Endodermal cell (in vitro differentiated cells): ENCODE measurements at regions not wholly inside any gene's neighbourhood (a gene's known extent, or its start where the extent isn't known, plus 50 kb on each side); places are given as distances from the start of the nearest gene placed in this dataset.

Source experiments
- DNase-seq: peaks from one replicate; pipeline ENCODE4 v3.0.0-alpha.2; 2017
- H3K27ac ChIP-seq: 2 replicates; pipeline ENCODE4 v1.5.1; 2013; ENCODE audit warnings: mild to moderate bottlenecking, low read depth, low read length, moderate library complexity
- H3K27me3 ChIP-seq: 2 replicates; pipeline ENCODE4 v1.6.1; 2013; ENCODE audit warnings: mild to moderate bottlenecking, low read length, moderate library complexity; ENCODE audit not compliant: insufficient read depth, control insufficient read depth, poor library complexity, severe bottlenecking
- H3K36me3 ChIP-seq: 2 replicates; pipeline ENCODE4 v1.7.0; 2013; ENCODE audit warnings: mild to moderate bottlenecking, low read length, moderate library complexity; ENCODE audit not compliant: control insufficient read depth, insufficient read depth
- H3K4me1 ChIP-seq: one replicate; pipeline ENCODE4 v1.7.0; 2013; ENCODE audit warnings: low read length; ENCODE audit not compliant: control insufficient read depth, insufficient read depth
- H3K4me3 ChIP-seq: 2 replicates; pipeline ENCODE4 v1.5.1; 2013; ENCODE audit warnings: mild to moderate bottlenecking, low read length, moderate library complexity
- H3K9ac ChIP-seq: 2 replicates; pipeline ENCODE4 v1.6.1; 2013; ENCODE audit warnings: mild to moderate bottlenecking, low read length, moderate library complexity; ENCODE audit not compliant: poor library complexity, severe bottlenecking; ENCODE audit errors: extremely low read depth
- H3K9me3 ChIP-seq: 2 replicates; pipeline ENCODE4 v1.6.1; 2013; ENCODE audit warnings: mild to moderate bottlenecking, low read length, moderate library complexity; ENCODE audit not compliant: control insufficient read depth
- H3K27ac Mint-ChIP-seq: 2 replicates; pipeline ENCODE4 v1.8.0; 2020; ENCODE audit warnings: mixed read lengths
- H3K27me3 Mint-ChIP-seq: 2 replicates; pipeline ENCODE4 v1.8.0; 2021; ENCODE audit warnings: mild to moderate bottlenecking, mixed read lengths; ENCODE audit not compliant: insufficient read depth
- H3K36me3 Mint-ChIP-seq: 2 replicates; pipeline ENCODE4 v1.8.0; 2020; ENCODE audit warnings: low read depth, mixed read lengths
- H3K4me1 Mint-ChIP-seq: 2 replicates; pipeline ENCODE4 v1.8.0; 2020; ENCODE audit warnings: mixed read lengths
- H3K4me3 Mint-ChIP-seq: 2 replicates; pipeline ENCODE4 v1.8.0; 2020; ENCODE audit warnings: mild to moderate bottlenecking, moderate library complexity, mixed read lengths
- H3K9me3 Mint-ChIP-seq: 2 replicates; pipeline ENCODE4 v1.8.0; 2020; ENCODE audit warnings: mild to moderate bottlenecking, mixed read lengths
- WGBS, 2 experiments: methylation state at CpG; one replicate each; pipeline versions ENCODE4 v1.1.5 to v1.1.7; 2013; ENCODE audit warnings: missing lambda C conversion rate in 2 of 2, mixed read lengths in 1 of 2; ENCODE audit not compliant: insufficient coverage in 1 of 2, insufficient read length in 1 of 2; 5-methylcytosine and 5-hydroxymethylcytosine counted together
- TF ChIP-seq, protein P1 (sequence below): fragments of 200-600 bp; sonication (generic); conservative IDR thresholded peaks from 2 replicates; pipeline ENCODE4 v1.5.0; 2021; ENCODE audit warnings: antibody characterized with exemption, mild to moderate bottlenecking

DNA sequence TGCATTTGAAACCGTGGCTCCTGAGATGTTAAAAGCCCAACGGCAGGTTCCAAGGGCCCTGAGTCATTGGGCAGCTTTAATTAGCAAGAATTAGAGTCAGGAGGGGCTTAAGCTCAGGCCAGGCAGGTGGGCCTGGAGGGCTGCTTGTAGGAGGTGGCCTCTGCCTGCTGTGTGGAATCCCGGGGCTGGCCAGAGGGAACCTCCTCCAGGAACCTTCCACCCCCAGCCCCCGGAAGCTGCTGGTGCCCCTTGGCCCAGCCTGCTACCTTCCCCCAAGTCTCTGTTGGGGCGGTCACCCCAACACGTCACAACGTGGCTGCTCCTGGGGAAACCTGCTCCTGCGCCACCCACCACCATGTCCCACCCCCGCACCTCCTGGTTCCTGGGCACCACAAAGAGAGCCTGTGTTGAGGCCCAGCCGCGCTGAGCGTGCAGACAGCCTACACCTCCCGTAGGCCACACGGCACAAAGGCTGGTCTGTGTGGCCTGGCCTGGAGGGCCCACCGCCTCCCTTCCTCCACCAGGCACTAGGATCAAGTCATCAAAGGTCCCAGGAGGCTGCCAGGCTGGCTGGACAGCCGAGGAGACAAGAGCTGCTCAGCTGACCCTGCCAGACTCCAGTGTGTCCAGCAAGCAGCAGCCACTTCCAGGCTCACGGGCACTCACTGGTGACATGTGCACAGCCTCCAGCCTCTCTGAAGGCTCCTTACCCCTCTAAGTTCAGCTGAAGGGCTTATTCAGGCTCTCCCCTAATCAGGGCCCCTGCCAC lies 86.3 kb downstream of the SNX5 start:
- Histone ChIP-seq H3K9me3 (no peaks in the 10 kb centered on the region), H3K27ac (no peak overlapping the region), H3K36me3 (no peaks in the 10 kb centered on the region), H3K4me3 (no peak overlapping the region), H3K9ac (no peak overlapping the region), H3K4me1 (no peaks in the 10 kb centered on the region), H3K27me3 (no peaks in the 10 kb centered on the region)
- Mint-ChIP-seq H3K9me3 (no peaks in the 10 kb centered on the region), H3K4me1 (peaks cover 10% of the 10 kb centered on the region), H3K27me3 (peaks cover 2% of the 10 kb centered on the region), H3K36me3 (no peaks in the 10 kb centered on the region), H3K4me3 (no peak overlapping the region), H3K27ac (peak overlapping the region; percentile 17)
- no peak for DNase-seq
- TF ChIP-seq, protein P1, sequence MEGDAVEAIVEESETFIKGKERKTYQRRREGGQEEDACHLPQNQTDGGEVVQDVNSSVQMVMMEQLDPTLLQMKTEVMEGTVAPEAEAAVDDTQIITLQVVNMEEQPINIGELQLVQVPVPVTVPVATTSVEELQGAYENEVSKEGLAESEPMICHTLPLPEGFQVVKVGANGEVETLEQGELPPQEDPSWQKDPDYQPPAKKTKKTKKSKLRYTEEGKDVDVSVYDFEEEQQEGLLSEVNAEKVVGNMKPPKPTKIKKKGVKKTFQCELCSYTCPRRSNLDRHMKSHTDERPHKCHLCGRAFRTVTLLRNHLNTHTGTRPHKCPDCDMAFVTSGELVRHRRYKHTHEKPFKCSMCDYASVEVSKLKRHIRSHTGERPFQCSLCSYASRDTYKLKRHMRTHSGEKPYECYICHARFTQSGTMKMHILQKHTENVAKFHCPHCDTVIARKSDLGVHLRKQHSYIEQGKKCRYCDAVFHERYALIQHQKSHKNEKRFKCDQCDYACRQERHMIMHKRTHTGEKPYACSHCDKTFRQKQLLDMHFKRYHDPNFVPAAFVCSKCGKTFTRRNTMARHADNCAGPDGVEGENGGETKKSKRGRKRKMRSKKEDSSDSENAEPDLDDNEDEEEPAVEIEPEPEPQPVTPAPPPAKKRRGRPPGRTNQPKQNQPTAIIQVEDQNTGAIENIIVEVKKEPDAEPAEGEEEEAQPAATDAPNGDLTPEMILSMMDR: no peak
- WGBS, 2 experiments: 90% methylated on average over 7 to 16 of the region's 17 CpGs

DNA sequence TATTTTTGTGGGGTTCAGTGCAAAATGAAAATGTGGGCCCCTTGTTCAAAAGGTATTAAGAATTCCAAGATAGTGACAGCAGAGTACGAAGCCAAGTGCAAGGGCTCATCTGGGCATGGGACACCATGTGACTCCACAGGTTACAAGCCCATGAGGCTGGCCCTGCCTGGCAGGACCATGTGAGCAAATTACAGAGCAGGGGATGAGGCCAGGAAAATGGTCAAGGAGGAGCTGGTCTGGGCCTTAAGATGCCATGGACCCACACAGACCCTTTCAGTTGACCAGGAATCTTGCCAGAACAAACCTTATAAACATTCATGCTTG lies 86.9 kb downstream of the SNX5 start:
- Mint-ChIP-seq H3K4me1 (peaks cover 10% of the 10 kb centered on the region), H3K27me3 (peaks cover 2% of the 10 kb centered on the region), H3K36me3 (no peaks in the 10 kb centered on the region), H3K27ac (no peak overlapping the region), H3K9me3 (no peaks in the 10 kb centered on the region), H3K4me3 (no peak overlapping the region)
- WGBS, 2 experiments: 91 to 92% methylated on average over 1 of the region's 1 CpG
- no peaks in the 10 kb centered on the region for H3K4me1 ChIP-seq
- no peak for DNase-seq
- H3K27ac ChIP-seq: no peak overlapping the region
- H3K4me3 ChIP-seq: no peak overlapping the region
- TF ChIP-seq, protein P1: no peak
- no peaks in the 10 kb centered on the region for H3K9me3 ChIP-seq
- H3K9ac ChIP-seq: no peak overlapping the region
- H3K36me3 ChIP-seq: no peaks in the 10 kb centered on the region
- no peaks in the 10 kb centered on the region for H3K27me3 ChIP-seq

DNA sequence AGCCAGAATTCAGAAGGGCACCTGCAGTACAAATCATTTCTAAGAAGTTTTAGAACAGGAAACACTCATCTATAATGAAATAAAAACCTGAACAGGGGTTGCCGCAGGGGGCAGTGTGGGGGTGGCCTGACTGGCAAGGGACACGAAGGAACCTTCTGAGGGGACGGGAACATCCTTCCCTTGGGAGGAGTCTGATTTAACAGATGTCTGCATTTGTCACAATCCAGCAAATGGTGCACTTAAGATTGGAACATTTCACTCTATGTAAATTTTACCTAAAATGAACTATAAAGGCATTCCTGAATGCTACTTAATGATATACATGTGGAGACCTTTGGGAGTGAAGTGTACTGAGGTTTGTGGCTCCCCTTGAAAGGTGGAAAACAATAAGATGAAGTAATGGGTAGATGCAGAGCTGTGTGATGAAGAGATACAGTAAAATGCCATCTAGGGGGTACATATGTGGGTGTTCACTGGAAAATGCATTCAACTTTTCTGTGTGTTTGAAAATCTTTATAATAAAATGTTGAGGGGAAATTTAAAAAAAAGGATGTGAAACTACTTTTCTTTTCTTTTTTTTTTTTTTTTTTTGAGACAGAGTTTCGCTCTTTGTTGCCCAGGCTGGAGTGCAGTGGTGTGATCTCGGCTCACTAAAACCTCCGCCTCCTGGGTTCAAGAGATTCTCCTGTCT lies 89.5 kb downstream of the SNX5 start:
- Mint-ChIP-seq H3K4me3 (no peak overlapping the region), H3K36me3 (no peaks in the 10 kb centered on the region), H3K4me1 (peaks cover 25% of the 10 kb centered on the region), H3K27me3 (no peaks in the 10 kb centered on the region), H3K27ac (no peak overlapping the region), H3K9me3 (no peaks in the 10 kb centered on the region)
- Histone ChIP-seq H3K9ac (no peak overlapping the region), H3K9me3 (no peaks in the 10 kb centered on the region), H3K4me1 (no peaks in the 10 kb centered on the region), H3K27me3 (no peaks in the 10 kb centered on the region), H3K27ac (no peak overlapping the region), H3K4me3 (no peak overlapping the region), H3K36me3 (no peaks in the 10 kb centered on the region)
- no peak for DNase-seq
- 86 to 100% methylated on average over 3 to 6 of the region's 6 CpGs for WGBS, 2 experiments
- TF ChIP-seq, protein P1: no peak
